ENCODE measurements at regions not wholly inside any gene's neighbourhood (a gene's known extent, or its start where the extent isn't known, plus 50 kb on each side); places are given as distances from the start of the nearest gene placed in this dataset.

DNA sequence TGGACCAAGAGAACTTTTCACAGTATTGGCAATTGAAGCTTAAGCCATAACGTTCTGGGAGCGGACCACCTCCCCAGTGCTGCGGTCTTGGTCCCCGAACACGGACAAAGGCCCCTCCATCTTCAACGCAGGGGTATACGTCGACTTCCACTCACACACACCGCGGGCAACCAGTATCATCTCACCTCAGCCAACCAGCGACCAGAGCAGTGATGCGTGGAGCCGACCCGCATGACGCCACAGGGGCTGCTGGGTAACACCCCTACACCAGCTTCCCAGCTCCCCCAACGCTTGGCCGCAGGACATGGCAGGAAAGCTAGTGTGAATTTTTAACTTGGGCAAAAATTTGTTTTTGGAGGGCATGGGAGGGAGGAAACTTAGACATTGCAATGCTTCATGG lies 77.3 kb upstream of the PLCXD3 start:
- no peaks in the 10 kb centered on the region for H3K4me1 ChIP-seq (ENCODE audit: insufficient read depth)
- WGBS (ENCODE audit: low lambda C conversion rate, missing lambda C conversion rate) = 89% methylated on average over 17 of the region's 17 CpGs
- no peak for TF ChIP-seq EZH2 (IDR thresholded peaks at IDR 0.05; ENCODE audit: borderline replicate concordance)
- no peak for TF ChIP-seq EZH2phosphoT487 (IDR thresholded peaks at IDR 0.05; ENCODE audit: low read depth, severe bottlenecking, unreplicated experiment)
- TF ChIP-seq, protein P1, sequence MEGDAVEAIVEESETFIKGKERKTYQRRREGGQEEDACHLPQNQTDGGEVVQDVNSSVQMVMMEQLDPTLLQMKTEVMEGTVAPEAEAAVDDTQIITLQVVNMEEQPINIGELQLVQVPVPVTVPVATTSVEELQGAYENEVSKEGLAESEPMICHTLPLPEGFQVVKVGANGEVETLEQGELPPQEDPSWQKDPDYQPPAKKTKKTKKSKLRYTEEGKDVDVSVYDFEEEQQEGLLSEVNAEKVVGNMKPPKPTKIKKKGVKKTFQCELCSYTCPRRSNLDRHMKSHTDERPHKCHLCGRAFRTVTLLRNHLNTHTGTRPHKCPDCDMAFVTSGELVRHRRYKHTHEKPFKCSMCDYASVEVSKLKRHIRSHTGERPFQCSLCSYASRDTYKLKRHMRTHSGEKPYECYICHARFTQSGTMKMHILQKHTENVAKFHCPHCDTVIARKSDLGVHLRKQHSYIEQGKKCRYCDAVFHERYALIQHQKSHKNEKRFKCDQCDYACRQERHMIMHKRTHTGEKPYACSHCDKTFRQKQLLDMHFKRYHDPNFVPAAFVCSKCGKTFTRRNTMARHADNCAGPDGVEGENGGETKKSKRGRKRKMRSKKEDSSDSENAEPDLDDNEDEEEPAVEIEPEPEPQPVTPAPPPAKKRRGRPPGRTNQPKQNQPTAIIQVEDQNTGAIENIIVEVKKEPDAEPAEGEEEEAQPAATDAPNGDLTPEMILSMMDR (IDR thresholded peaks at IDR 0.05; ENCODE audit: poor library complexity) = no peak
- no peak overlapping the region for H3K4me3 ChIP-seq
- no peaks in the 10 kb centered on the region for H3K9me2 ChIP-seq (replicated peaks; ENCODE audit: insufficient read depth)
- H4K20me1 ChIP-seq (ENCODE audit: insufficient read depth, poor library complexity, severe bottlenecking) = no peaks in the 10 kb centered on the region
- H3K79me2 ChIP-seq = no peaks in the 10 kb centered on the region
- no peak overlapping the region for H2AFZ ChIP-seq
- H3K4me2 ChIP-seq = no peak overlapping the region
- no peaks in the 10 kb centered on the region for H3K9me3 ChIP-seq (ENCODE audit: low read depth)
- no peak for DNase-seq (ENCODE audit: low spot score)
- H3K27ac ChIP-seq = no peak overlapping the region
- no peaks in the 10 kb centered on the region for H3K27me3 ChIP-seq
- no peaks in the 10 kb centered on the region for H3K36me3 ChIP-seq (replicated peaks; ENCODE audit: insufficient read depth, low read depth)

DNA sequence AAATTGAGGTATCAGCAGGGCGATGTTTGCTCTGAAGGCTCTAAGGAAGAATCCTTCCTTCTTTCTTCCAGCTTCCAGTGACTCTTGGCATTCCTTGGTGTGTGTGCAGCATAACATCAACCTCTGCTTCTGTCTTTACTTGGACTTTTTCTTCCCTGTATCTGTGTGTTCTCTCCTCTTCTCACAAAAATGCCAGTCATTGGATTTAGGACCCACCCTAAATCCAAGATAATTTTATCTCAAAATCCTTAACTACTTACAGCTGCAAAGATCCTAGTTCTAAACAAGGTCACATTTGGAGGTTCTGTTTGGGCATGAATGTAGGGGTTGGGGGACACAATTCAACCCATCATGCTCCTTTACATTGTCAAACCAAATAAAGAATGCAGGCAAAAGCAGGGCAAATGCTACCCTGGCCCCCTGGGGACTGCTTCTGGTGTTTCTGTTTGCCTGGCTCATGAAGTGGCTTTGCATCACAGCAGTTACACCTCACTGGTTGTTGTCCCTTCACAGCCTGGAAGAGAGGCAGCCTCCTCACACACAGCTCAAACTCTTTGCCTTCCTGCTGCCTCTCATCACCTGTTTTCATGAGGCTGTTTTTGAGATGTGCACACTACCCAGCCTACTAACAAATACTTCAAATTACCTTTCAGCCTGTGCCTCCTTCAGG lies 64.8 kb upstream of the PLCXD3 start:
- 86% methylated on average over 1 of the region's 1 CpG for WGBS (ENCODE audit: low lambda C conversion rate, missing lambda C conversion rate)
- Histone ChIP-seq H3K4me2 (no peak overlapping the region), H3K4me1 (ENCODE audit: insufficient read depth) (no peaks in the 10 kb centered on the region), H3K27ac (no peak overlapping the region), H3K9me2 (replicated peaks; ENCODE audit: insufficient read depth) (no peaks in the 10 kb centered on the region), H3K79me2 (no peaks in the 10 kb centered on the region), H3K4me3 (no peak overlapping the region), H3K36me3 (replicated peaks; ENCODE audit: insufficient read depth, low read depth) (no peaks in the 10 kb centered on the region), H3K27me3 (no peaks in the 10 kb centered on the region), H4K20me1 (ENCODE audit: insufficient read depth, poor library complexity, severe bottlenecking) (no peaks in the 10 kb centered on the region), H2AFZ (no peak overlapping the region), H3K9me3 (ENCODE audit: low read depth) (no peaks in the 10 kb centered on the region)
- TF ChIP-seq EZH2 (IDR thresholded peaks at IDR 0.05; ENCODE audit: borderline replicate concordance) = no peak
- TF ChIP-seq EZH2phosphoT487 (IDR thresholded peaks at IDR 0.05; ENCODE audit: low read depth, severe bottlenecking, unreplicated experiment) = no peak
- TF ChIP-seq, protein P1 (IDR thresholded peaks at IDR 0.05; ENCODE audit: poor library complexity) = no peak
- DNase-seq (ENCODE audit: low spot score) = no peak

DNA sequence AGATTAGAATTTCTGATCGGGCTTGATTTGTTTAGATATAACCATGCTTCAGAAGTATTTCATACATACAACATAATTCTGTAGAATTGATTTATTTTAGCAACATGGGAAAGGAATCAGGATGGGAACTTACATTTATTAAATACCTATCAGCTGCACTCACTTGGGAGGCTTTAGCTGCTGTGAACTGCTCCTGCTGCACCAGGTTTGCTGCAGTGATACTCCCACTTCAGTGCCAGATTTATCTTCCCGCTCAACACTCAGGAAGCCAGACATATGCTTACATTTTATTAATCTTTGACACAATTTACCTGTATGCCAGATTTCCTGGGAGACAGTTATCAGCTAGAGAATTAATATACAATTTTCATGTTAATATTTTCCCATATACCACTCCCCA lies 64.0 kb upstream of the PLCXD3 start:
- no peaks in the 10 kb centered on the region for H3K4me1 ChIP-seq (ENCODE audit: insufficient read depth)
- H4K20me1 ChIP-seq (ENCODE audit: insufficient read depth, poor library complexity, severe bottlenecking) = no peaks in the 10 kb centered on the region
- 61% methylated on average over 2 of the region's 2 CpGs for WGBS (ENCODE audit: low lambda C conversion rate, missing lambda C conversion rate)
- no peak for DNase-seq (ENCODE audit: low spot score)
- no peak overlapping the region for H3K4me2 ChIP-seq
- no peak overlapping the region for H3K27ac ChIP-seq
- no peaks in the 10 kb centered on the region for H3K9me2 ChIP-seq (replicated peaks; ENCODE audit: insufficient read depth)
- TF ChIP-seq, protein P1 (IDR thresholded peaks at IDR 0.05; ENCODE audit: poor library complexity) = no peak
- no peak for TF ChIP-seq EZH2phosphoT487 (IDR thresholded peaks at IDR 0.05; ENCODE audit: low read depth, severe bottlenecking, unreplicated experiment)
- TF ChIP-seq EZH2 (IDR thresholded peaks at IDR 0.05; ENCODE audit: borderline replicate concordance) = no peak
- no peaks in the 10 kb centered on the region for H3K36me3 ChIP-seq (replicated peaks; ENCODE audit: insufficient read depth, low read depth)
- no peaks in the 10 kb centered on the region for H3K27me3 ChIP-seq
- no peak overlapping the region for H3K4me3 ChIP-seq
- H3K9me3 ChIP-seq (ENCODE audit: low read depth) = no peaks in the 10 kb centered on the region
- no peaks in the 10 kb centered on the region for H3K79me2 ChIP-seq
- H2AFZ ChIP-seq = no peak overlapping the region
